ENCODE measurements at regions not wholly inside any gene's neighbourhood (a gene's known extent, or its start where the extent isn't known, plus 50 kb on each side); places are given as distances from the start of the nearest gene placed in this dataset.
"Not testable (repeated sequence)": the region's sequence is repeated elsewhere in the genome, so short reads cannot be mapped to it uniquely, and the experiment has no call there.

DNA sequence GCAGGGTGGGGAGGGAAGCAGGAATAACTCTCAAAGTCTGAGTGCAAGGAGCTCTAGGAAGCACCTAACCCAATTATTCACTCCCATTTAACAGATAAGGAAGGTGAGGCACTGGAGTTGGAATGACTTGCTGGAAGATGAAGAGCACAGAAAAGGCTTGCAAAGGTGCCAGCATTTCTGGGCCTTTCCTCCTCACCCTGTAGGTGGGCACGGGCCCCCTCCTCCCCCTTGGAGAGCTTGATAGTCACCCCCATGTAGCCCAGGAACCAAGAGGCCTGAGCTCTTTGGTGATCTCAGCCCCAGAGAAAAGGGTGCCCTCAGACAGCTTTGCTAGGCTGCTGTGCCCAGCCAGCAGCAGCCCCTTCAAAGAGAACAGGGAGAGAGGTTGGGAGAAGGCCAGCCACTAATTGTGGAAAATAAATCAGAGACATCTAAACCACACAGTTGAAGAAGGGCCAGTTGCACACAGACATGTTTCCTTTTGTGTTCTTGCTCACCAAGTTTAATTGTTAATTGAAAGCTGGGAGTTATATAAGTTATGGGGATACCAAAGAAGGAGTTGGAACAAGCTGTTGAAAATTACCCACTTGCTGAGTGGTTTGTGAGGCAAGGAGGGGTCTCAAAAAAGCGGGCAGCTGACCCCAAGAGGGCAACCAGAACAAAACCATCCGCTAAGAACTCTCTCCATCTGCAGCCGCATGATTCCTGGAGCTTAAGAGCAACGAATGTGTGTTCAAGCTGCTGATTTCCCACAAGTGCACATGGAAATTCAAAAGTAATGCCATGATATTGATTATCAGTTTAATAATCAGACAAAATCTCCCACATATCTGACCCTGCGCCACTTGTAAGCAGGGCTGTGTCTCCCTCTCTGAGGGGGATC, 77.0 kb downstream of the MRPL14 start:
- no peak for DNase-seq

- no peak for DNase-seq
These were observed 77.9 kb downstream of the MRPL14 start for GRCh38 chr6:44049163-44049988.

GRCh38 chr6:44048277-44048676, 79.0 kb downstream of the MRPL14 start:
- no peak for DNase-seq

DNA sequence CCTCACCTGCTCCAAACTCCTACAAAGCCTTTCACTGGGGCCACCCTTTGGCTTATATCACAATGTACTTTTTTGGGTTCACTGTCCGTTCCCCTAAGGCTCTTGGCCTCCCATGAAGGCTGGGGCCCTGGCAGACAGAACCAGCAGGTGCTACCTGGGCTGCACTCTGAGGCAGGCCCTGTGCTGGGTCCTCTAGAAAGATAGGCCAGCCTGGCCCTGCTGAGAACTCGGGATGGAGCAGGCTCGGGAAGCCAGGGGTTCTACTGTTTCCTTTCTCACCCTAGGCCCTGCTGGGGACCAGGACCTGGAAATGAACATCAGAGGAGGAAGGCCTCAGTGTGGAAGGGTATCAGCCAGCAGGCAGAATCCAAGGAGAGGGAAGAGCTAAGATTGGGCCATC, 79.5 kb downstream of the MRPL14 start:
- no peak for DNase-seq

GRCh38 chr6:44047179-44047546, 80.1 kb downstream of the MRPL14 start:
- no peak for DNase-seq

DNA sequence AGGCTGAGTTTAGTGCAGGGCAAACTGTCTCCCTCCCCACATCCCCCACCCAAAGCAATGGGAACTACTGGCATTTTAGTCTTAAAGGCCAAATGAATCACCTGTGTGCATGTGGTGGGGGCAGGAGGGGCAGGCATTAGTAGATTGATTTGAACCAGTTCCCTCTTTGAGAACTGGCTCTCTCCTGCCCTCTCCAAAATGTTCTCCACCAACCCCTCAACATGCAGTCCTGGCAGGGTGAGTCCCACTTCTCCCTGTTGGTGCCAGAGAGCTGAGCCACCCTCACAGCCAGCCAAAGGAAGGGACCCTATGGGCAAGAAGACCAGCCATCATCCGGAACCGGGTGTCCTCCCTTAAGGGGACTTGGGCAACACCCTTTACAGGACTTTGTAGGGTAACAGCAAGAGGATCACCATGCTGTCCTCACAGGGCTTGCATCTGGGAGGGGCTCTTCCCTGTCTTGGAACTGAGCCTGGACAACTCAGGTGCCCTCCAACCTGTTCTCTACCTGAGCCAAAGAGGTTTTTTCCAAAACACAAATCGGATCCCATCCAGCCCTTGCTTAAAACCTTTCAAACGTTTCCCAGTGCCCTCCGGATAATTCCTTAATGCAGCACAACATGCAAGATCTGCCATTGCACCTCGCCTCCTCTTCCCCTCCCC, 80.6 kb downstream of the MRPL14 start:
- DNase-seq: no peak

GRCh38 chr6:44045672-44046015, 81.6 kb downstream of the MRPL14 start:
- no peak for DNase-seq

GRCh38 chr6:44044940-44045671, 82.1 kb downstream of the MRPL14 start:
- DNase-seq: no peak

- DNase-seq: no peak
These were observed 83.1 kb downstream of the MRPL14 start for GRCh38 chr6:44044154-44044539.

GRCh38 chr6:44043479-44044153, 83.6 kb downstream of the MRPL14 start:
- DNase-seq: no peak

- no peak for DNase-seq
These were observed 84.2 kb downstream of the MRPL14 start for GRCh38 chr6:44042989-44043478.

DNA sequence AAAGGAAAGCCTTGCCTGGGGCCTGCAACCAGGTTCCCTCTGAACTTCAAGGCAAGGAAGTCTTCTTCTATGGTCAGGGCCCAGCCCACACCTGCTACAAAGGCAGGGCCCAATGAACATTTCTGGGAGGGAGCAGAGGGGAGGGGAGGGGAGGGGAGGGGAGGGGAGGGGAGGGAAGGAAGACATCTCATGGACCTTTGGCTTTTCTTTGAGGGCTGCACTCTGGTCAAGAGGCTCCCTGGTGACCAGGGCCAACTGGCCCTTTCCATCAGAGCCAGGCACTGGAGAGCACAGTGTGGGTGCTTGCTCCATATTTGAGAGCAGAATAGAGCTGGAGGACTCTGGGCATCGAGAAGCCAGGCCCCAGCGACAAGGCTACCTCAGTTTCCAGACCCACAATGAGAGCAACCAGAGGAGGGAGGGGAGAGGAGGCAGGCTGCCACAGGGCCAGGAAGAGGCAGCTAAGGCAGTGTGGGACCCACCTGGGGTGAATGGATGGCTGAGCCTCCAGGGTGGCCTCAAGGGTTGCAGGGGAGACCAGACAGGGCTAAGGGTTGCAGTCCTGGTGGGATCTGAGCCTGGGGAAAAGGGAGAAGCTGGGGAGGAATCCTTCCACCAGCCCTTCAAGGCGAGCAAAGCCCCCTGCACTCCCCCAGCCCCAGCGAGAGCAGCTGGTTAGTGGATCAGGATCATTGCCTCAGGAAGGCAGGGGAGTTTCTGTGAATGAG, 84.8 kb downstream of the MRPL14 start:
- DNase-seq: no peak

DNA sequence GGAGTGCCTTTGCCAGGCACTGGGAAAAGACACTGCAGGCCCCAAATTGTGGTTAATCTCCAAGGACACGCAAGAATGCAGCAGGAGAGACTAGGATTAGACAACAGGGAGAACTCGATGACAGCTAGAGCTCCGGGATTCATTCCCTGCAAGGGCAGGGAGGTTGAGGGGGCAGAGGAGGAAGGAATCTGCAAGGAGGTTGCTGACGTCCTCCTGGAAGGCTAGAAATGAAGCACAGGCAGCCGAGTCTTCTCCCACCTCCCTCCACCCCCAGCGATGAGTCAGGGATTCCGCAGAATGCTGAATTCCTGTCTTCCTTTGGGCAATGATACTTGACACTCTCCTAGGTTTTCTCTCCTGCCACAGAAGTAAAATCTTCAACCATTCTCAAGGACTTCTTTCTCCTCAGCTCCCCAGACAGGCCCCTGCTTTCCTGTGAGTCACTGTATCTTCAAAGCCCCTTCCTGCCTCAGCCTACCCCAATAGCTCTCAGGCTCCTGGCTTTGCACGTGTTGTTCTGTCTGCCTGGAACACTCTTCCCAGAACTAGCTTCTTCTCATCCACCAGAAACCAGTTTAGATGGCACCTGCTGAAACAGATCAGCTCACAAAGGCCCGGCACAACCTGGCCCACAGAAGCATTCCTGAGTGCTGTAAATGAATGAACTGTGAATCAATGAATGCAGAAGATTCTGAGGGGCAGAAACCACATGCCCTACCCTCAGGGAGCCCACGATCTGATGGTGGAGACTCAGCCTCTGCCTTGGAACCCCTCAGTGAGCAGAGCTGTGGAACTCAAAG, 85.6 kb downstream of the MRPL14 start:
- DNase-seq: peak in 1 of 2 donors; percentile 73

GRCh38 chr6:44040786-44041185, 86.5 kb downstream of the MRPL14 start:
- DNase-seq: no peak

- no peak for DNase-seq
These were observed 87.4 kb downstream of the MRPL14 start for GRCh38 chr6:44039839-44040350.

DNA sequence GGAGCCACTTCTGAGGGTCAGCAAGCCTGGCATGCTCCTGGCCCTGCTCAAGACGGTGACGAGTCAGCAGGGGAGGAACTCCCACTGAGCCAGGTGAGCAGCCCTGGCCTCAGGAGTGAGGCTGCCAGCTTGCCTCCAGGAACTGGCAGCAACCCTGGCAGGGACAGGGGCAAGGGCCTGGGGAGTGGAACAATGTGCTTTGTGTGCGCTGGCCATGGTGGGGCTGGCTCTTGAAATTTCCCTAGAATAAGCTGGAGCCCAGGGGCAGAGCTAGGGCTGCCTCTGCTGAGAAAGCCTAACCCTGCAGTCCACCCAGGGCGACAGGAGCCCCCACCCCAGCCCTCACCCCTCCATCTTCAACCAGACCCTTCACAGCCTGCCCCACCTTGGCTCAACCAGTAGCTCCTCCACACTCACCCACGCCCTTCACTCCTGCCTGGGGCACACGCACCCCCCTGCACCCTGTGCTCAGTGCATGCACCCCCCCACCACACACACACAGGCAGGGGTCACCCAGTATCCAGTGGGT, 88.0 kb downstream of the MRPL14 start:
- DNase-seq: no peak

DNA sequence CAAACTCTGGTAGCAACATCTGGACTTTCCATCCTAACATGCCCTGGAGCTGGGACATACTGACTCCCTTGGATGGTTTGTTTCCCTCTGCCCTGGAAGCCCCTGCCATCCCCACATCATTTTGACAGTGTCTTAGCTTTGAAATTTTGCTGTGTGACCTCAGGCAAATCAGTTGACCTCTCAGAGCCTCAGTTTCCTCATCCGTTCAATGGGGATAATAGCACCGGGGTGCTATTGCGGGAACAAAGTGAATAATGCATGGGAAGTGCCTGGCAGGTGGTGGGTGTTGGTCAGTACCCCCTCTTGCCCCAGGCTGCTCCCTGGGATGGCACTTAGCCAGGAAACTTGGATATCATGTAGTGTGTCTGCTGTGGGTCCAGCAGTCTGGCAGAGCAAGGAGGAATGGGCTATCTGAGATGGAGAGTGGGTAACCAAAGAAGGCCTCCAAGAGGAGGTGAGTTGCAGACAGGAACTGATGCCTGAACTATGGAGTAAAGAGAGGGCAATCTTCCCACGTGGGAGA, 88.6 kb downstream of the MRPL14 start:
- no peak for DNase-seq

GRCh38 chr6:44037847-44038542, 89.3 kb downstream of the MRPL14 start:
- DNase-seq: no peak

DNA sequence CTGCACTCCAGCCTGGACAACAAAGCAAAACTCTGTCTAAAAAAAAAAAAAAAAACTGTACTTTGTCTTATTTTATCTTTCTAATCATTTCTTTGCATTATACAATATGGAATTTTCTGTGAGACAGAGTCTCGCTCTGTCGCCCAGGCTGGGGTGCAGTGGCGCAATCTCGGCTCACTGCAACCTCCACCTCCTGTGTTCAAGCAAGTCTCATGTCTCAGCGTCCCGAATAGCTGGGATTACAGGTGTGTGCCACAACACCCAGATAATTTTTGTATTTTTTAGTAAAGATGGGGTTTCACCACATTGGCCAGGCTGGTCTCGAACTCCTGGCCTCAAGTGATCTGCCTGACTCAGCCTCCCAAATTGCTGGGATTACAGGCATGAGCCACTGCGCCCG, 90.0 kb downstream of the MRPL14 start:
- not testable (repeated sequence) for DNase-seq

Measured in bone marrow (tissue), 2 donors.